AG04449 (cell line): ENCODE measurements at regions not wholly inside any gene's neighbourhood (a gene's known extent, or its start where the extent isn't known, plus 50 kb on each side); places are given as distances from the start of the nearest gene placed in this dataset.

Source experiments
- CTCF ChIA-PET: fragments of 350-600 bp; formaldehyde crosslinking; extraction: SDS; loops from one replicate; lab custom pipeline; 2021; ENCODE audit warnings: antibody characterized with exemption; lab: Yijun Ruan, JAX
- POLR2A ChIA-PET: fragments of 400-600, 350-600 bp; formaldehyde crosslinking; extraction: SDS; loops from one replicate; lab custom pipeline; 2020; ENCODE audit warnings: antibody characterized with exemption, inconsistent platforms; lab: Yijun Ruan, JAX
- DNase-seq: peaks from one replicate; pipeline ENCODE4 v3.0.0-alpha.2; 2010; ENCODE audit warnings: low read depth, low spot score
- H3K4me3 ChIP-seq: 2 replicates; pipeline ENCODE4 v1.5.1; 2011; ENCODE audit warnings: low read depth, mild to moderate bottlenecking, control low read depth, low read length
- TF ChIP-seq, protein P1 (sequence below): IDR thresholded peaks from one replicate; pipeline ENCODE4 v1.5.1; 2011; ENCODE audit warnings: mild to moderate bottlenecking, moderate library complexity, low read length, control low read depth, inconsistent platforms; ENCODE audit not compliant: insufficient read depth; ENCODE audit errors: missing control alignments

DNA sequence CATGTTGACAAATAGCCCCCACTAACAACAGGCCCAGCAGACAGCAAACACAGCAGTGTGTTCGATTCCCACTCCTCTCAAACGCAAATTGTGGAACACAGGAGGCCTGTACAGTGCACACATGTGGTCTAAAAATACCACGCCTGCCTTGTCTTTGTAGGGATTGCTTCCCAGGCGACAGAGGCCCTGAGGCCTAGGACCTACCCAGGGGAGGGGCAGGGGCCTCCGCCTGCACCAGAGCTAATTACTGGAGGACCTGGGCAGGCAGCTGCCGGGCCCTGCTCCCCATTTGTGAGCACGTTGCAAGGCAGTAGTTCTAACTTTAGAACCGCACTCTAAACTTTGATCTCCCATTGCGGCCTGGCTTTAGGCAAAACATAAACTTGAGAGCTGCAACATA is 316.0 kb downstream of the TXNL1 start:
- TF ChIP-seq, protein P1, sequence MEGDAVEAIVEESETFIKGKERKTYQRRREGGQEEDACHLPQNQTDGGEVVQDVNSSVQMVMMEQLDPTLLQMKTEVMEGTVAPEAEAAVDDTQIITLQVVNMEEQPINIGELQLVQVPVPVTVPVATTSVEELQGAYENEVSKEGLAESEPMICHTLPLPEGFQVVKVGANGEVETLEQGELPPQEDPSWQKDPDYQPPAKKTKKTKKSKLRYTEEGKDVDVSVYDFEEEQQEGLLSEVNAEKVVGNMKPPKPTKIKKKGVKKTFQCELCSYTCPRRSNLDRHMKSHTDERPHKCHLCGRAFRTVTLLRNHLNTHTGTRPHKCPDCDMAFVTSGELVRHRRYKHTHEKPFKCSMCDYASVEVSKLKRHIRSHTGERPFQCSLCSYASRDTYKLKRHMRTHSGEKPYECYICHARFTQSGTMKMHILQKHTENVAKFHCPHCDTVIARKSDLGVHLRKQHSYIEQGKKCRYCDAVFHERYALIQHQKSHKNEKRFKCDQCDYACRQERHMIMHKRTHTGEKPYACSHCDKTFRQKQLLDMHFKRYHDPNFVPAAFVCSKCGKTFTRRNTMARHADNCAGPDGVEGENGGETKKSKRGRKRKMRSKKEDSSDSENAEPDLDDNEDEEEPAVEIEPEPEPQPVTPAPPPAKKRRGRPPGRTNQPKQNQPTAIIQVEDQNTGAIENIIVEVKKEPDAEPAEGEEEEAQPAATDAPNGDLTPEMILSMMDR: no peak
- no peak overlapping the region for H3K4me3 ChIP-seq
- ChIA-PET POLR2A (no interaction called here), CTCF (no interaction called here)
- DNase-seq: no peak

DNA sequence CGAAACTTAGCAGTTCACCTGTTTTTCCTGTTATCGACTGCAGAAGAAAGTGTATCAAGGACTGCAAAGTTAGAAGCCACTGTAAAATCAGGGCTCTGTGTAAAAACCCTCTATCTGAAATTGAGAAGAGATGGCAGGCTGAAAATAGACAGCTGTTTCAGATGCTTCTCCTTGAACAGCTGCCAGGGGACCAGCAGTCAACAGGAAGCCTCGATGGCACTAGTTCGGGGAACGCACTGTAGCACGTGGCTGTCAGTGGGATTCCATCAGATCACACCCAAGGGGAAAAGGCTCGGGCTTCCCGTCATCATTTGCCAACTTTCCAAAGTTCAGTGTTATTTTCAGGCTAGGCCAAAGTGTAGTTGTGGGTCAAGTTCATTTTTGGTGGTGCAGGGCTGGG is 316.9 kb downstream of the TXNL1 start:
- ChIA-PET POLR2A (no interaction called here), CTCF (interaction anchor here (0.9 kb wide), 1 partner anchor 477 kb away, joined by 3 read pairs; no protein-coding TSS in a partner anchor)
- TF ChIP-seq, protein P1: no peak
- no peak for DNase-seq
- H3K4me3 ChIP-seq: no peak overlapping the region

DNA sequence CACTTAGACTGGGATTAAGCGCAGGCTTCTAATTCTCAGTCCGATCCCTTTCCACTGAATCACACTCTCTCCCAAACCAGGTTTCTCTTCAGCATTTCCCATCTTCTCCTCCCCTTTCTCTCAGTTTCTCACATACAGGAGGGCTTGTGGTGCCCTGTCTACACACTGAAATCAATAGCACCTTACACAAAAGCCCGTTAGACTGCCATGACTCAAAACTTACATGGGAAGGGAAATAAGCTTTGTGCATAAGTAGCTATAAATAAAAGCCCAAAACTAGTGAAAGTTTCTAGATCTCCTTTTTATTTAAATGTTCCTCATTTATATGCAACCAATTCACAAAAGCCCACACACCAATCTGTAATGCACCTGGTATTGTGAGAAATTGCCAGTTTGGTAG is 318.4 kb downstream of the TXNL1 start:
- ChIA-PET CTCF (no interaction called here), POLR2A (no interaction called here)
- H3K4me3 ChIP-seq: no peak overlapping the region
- TF ChIP-seq, protein P1: no peak
- no peak for DNase-seq

DNA sequence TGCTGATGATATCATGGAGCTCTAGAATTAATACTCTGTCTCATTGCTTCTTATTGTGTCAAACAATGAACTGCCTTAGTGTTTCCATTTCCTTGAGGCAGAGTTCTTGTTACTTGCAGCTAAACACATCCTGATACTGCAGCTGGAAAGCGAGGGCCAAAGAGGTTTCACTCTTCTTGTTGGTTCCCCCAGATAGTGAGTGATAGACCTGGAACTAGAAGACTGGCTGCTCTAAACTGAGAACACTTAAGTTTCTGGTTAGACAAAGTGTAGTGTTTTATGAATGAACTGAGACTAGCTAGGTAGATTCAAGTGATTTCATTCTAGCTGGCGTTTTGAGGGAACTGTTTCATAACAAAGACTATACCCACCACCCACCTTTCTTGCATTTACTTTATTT is 321.7 kb downstream of the TXNL1 start:
- ChIA-PET CTCF (interaction anchor here (0.9 kb wide), 1 partner anchor 19 kb away, joined by 3 read pairs; no protein-coding TSS in a partner anchor), POLR2A (no interaction called here)
- no peak overlapping the region for H3K4me3 ChIP-seq
- DNase-seq: no peak
- TF ChIP-seq, protein P1: no peak

DNA sequence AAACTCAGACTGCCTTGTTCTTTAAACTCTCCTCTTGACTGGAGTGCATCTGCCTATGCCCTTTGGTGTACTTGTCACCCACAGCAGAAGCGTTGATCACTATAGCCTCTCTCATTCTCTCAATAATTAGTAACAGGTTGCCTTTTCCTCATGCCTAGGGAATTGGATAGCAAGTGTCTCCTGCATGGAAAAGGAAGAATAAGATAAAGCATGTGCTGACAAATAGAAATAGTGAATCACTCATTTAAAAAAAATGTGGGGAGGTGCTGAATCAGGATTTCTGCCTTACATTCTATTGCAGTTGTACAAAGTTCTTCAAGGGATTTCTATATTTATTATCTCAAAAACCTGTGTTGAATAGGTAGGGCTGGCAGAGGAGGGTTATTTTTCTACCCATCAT is 323.0 kb downstream of the TXNL1 start:
- TF ChIP-seq, protein P1: no peak
- ChIA-PET POLR2A (no interaction called here), CTCF (interaction anchor here (0.9 to 1.3 kb wide), 2 partner anchors 321 to 1081 kb away, joined by 3 read pairs; no protein-coding TSS in a partner anchor)
- no peak overlapping the region for H3K4me3 ChIP-seq
- peak; percentile 16 for DNase-seq

DNA sequence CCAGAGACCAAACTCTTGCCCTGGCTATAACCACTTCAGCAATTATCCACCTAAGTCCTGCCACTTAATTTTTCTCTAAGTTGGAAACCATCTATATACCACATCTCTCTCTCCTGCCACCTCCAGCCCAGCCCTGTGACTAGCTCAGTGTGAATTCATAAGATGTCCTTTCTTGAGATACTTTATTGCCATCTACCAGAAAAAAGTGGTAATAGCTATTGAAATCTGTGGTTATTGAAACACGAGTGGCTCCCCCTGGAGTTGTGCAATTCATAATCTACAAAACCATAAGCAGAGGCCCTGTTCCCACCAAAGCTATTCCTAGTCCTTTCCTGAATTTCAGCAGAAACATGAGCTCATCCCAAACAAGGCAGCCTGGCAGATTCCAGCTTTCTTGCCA is 324.0 kb downstream of the TXNL1 start:
- TF ChIP-seq, protein P1: no peak
- no peak for DNase-seq
- POLR2A ChIA-PET: no interaction called here
- CTCF ChIA-PET: interaction anchor here (0.7 to 1.3 kb wide), 10 partner anchors 23 to 1080 kb away, joined by 3 to 6 read pairs (median 3); no protein-coding TSS in a partner anchor
- H3K4me3 ChIP-seq: no peak overlapping the region
